OCI-M2 (cell line): ENCODE measurements at regions not wholly inside any gene's neighbourhood (a gene's known extent, or its start where the extent isn't known, plus 50 kb on each side); places are given as distances from the start of the nearest gene placed in this dataset.

ENCODE experiments used
- DNase-seq: peaks from one replicate; lab custom pipeline; 2025; ENCODE audit not compliant: unreplicated experiment; lab: John Stamatoyannopoulos, UW

- no peak for DNase-seq
Observed at GRCh38 chr6:105797286-105797979, 288.7 kb upstream of the PRDM1 start.

- no peak for DNase-seq
Observed at GRCh38 chr6:105795913-105796517, 290.1 kb upstream of the PRDM1 start.

GRCh38 chr6:105795366-105795765, 290.8 kb upstream of the PRDM1 start:
- DNase-seq, result no peak

GRCh38 chr6:105794870-105795269, 291.3 kb upstream of the PRDM1 start:
- no peak for DNase-seq

- DNase-seq, result no peak
Observed at GRCh38 chr6:105794239-105794638, 291.9 kb upstream of the PRDM1 start.

GRCh38 chr6:105793130-105793529, 293.0 kb upstream of the PRDM1 start:
- no peak for DNase-seq

GRCh38 chr6:105791583-105792318, 294.4 kb upstream of the PRDM1 start:
- no peak for DNase-seq

- no peak for DNase-seq
Observed at GRCh38 chr6:105791179-105791578, 295.0 kb upstream of the PRDM1 start.

DNA sequence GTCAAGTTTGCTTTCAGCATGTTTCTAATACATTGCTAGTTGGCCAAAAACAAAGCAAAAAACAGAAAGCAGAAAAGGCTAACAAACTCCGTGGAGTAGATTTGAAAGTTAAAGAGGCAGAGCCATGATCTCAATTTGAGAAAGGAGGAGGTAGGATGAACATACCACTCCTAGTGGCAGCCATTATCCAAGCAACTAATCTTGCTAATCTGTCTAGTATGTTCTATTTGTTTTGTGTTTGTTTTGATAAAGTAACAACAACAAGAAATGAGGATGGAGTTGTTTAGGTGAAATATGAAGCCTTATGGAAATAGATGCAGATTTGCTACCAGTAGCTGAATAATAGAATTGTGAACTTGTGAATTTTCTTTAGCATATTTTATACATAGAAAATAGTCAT, 295.5 kb upstream of the PRDM1 start:
- DNase-seq, result no peak

DNA sequence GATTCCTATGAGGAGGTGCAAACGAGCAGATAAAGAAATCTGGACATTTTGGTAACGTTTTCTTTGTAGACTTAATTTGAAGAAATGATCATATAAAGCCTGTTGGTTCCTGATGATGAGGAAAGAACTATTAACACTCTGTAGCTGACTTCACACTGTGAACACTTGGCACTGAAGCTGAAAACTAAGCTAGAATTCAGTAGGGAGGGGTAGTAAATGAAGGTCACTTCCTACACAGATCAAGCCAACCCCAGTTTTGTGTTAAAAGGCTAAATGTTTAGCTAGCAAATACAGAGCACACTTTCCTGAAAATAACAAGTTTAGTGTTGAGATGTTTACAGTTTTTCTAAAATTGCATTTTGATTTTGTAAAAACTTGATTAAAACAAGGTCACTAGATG, 296.2 kb upstream of the PRDM1 start:
- DNase-seq, result no peak

GRCh38 chr6:105787747-105788146, 298.4 kb upstream of the PRDM1 start:
- no peak for DNase-seq

DNA sequence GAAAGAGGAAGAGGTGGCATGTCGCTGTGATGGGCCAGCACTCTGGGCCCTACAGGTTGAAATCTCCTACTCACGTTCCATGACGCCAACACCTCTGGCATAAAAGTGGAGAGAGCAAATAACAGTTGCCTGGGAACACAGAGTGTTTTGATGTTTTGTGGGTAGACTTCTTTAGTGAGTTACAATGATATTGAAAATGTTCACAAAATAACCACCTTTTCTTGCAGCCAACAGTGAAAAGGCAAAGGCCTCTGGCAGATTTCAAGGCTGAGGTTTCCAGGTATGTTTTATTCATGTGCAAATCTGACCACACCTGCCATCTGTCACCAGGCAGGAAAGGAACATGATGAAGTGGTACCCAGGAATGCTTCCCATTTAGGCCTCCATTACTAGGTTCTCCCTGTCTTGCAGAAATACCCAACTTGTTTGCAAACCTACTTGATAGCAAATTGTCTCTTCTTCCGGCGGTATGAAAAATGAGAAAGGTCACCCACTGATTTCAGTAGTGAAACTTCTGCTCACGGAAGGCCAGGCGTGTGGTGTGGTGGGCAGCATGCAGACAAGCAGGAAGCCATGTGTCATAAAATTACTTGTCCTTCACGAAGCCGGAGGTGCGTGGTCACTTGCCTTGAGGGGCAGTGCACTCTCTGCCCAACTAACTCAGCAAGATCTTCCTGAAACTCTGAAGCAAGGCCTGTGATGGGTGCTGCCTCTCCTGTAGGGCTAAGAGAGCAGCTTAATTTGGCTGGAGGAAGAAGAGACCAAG, 299.1 kb upstream of the PRDM1 start:
- no peak for DNase-seq

GRCh38 chr6:105786449-105786848, 299.7 kb upstream of the PRDM1 start:
- no peak for DNase-seq

DNA sequence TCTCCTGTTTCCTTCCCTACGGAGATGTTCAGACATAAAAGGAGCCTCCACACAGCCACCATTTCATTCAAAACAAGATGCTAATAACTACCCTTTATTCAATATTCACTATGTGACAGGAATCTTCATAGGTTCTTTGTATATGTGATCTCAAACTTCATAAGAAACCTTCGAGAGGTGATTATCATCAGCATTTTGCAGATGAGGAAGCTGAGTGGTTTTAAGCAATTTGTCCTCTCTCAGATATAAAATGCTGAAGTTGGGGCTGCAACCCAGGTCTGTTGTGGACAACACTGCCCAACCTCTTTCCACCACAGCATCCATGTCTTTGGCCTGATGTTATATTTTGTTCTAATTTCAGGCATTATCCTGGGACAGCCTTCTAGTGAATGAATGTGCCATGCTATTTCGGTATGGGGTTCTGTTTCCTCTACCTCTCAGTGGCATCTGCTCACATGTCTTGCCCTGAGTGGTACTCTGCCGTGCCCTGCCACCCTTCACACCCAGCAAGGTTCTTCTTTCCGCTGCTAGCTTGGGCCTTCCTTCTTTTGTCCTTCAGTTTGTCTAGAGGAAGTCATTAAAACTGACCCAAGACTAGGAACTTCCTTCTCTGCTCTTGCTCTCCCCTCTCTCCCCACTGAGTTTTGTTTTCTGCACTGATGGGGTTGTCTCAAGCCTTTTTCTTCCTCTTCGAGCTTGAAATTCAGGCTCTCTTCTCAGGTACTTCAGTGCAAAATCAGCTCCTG, 300.9 kb upstream of the PRDM1 start:
- no peak for DNase-seq

DNA sequence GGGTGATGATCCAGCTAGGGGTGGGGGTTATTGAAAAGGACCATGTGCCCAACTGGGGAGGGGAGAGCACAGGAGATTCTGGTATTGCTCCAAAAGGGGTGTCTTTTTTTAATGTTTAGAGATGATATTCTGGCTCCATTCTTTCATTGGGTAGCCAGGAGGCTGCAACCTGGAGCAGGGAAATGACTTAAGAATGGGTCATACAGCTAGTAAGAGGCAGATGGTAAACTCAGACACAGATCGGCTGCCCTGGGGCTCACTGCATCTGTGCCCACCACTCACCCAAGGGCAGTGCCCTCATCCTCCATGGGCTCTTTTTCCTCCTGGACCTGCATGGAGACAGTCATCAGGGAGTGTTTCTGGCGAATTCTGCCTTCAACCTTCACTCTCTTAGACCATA, 302.0 kb upstream of the PRDM1 start:
- DNase-seq, result no peak

- DNase-seq, result no peak
Observed at GRCh38 chr6:105783333-105783935, 302.7 kb upstream of the PRDM1 start.

DNA sequence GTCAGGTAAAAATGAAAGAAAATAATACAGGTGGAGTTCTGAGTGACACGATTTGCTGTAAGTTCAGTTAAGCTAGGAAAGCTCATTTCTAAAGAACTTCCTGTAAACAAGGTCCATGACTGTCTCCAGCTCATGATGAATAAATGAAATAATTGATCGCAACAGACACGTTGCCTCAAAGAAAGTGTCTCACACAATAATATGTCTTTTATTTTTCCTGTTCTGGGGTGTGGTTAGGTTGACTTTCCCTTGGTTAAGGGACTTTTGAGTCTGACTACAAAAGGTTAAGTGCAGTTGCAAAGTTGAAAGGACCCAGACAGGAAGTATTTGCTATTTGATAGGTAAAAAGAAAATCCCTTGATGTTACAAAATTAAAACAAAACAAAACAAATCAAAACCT, 304.2 kb upstream of the PRDM1 start:
- no peak for DNase-seq

DNA sequence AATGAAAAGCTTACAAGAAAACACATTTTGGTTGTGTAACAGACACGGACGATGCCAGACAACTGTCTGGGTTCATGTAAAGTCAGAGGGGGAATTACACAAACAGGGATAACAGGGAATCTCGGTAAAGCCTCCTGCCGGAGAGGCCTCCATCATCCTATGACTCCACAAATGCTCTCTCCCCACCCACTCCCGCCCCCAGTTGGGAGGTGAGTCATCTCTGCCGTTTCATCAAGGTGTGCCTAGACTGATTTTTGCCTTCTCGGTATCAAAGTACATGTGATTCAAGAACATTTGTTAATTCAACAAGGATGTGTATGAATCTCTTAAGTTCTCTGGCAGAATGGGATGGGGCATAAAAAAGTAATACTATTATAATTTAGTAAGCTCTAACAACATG, 304.9 kb upstream of the PRDM1 start:
- no peak for DNase-seq

GRCh38 chr6:105780146-105780860, 305.8 kb upstream of the PRDM1 start:
- DNase-seq, result no peak

DNA sequence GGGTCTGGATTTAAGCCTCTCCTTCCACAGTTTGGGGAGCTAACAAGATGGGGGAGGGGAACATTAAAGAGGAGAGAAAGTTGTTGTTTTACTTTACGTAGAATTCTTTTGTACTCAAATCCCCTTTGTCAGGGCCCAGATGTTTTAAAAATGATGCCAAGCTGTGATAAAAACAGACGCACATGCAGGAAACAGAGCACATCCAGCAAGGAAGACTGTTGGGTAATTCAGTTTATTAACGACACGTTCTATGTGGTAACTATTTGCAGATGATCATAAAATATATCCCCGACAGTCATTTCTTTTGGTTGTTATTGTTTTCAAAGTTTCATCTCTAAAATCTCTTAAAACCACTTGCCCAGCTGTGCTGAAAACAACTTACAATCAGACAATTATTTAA, 307.0 kb upstream of the PRDM1 start:
- no peak for DNase-seq
